GM23248 (cell line): ENCODE measurements at regions not wholly inside any gene's neighbourhood (a gene's known extent, or its start where the extent isn't known, plus 50 kb on each side); places are given as distances from the start of the nearest gene placed in this dataset.

Source experiments
- DNase-seq: peaks from one replicate; pipeline ENCODE4 v3.0.0-alpha.2; 2015
- H2AFZ ChIP-seq: fragments of 200-600 bp; sonication (generic); 2 replicates; pipeline ENCODE4 v1.6.1; 2016; ENCODE audit warnings: antibody characterized with exemption
- H3F3A ChIP-seq: fragments of 200-600 bp; sonication (generic); 2 replicates; pipeline ENCODE4 v1.6.1; 2016; ENCODE audit warnings: mild to moderate bottlenecking, antibody characterized with exemption, mixed run types; ENCODE audit not compliant: insufficient read depth
- H3K27ac ChIP-seq: fragments of 200-600 bp; sonication (generic); 2 replicates; pipeline ENCODE4 v1.5.1; 2016; ENCODE audit warnings: mild to moderate bottlenecking
- H3K27me3 ChIP-seq: fragments of 200-600 bp; sonication (generic); replicated peaks from 2 replicates; pipeline ENCODE4 v1.6.1; 2016; ENCODE audit warnings: mild to moderate bottlenecking; ENCODE audit not compliant: insufficient read depth
- H3K36me3 ChIP-seq: fragments of 200-600 bp; sonication (generic); 2 replicates; pipeline ENCODE4 v1.6.1; 2016; ENCODE audit warnings: low read depth, mild to moderate bottlenecking
- H3K4me1 ChIP-seq: fragments of 200-600 bp; sonication (generic); 2 replicates; pipeline ENCODE4 v1.6.1; 2016; ENCODE audit warnings: mild to moderate bottlenecking; ENCODE audit not compliant: insufficient read depth
- H3K4me2 ChIP-seq: fragments of 200-600 bp; sonication (generic); one replicate; pipeline ENCODE4 v1.6.1; 2016; ENCODE audit warnings: mild to moderate bottlenecking; ENCODE audit not compliant: unreplicated experiment
- H3K4me3 ChIP-seq: fragments of 200-600 bp; sonication (generic); 2 replicates; pipeline ENCODE4 v1.5.1; 2016; ENCODE audit warnings: mild to moderate bottlenecking
- H3K79me2 ChIP-seq: fragments of 200-600 bp; sonication (generic); 2 replicates; pipeline ENCODE4 v1.6.1; 2016; ENCODE audit warnings: mild to moderate bottlenecking; ENCODE audit not compliant: insufficient read depth
- H3K9ac ChIP-seq: fragments of 200-600 bp; sonication (generic); 2 replicates; pipeline ENCODE4 v1.6.1; 2016; ENCODE audit warnings: mild to moderate bottlenecking
- H3K9me2 ChIP-seq: fragments of 200-600 bp; sonication (generic); 2 replicates; pipeline ENCODE4 v1.6.1; 2016; ENCODE audit warnings: mixed run types, mild to moderate bottlenecking, moderate library complexity; ENCODE audit not compliant: insufficient read depth
- H3K9me3 ChIP-seq: fragments of 200-600 bp; sonication (generic); one replicate; pipeline ENCODE4 v1.6.1; 2017; ENCODE audit warnings: low read depth
- H4K20me1 ChIP-seq: fragments of 200-600 bp; sonication (generic); 2 replicates; pipeline ENCODE4 v1.6.0; 2016; ENCODE audit not compliant: insufficient read depth
- EZH2 ChIP-seq: fragments of 200-600 bp; sonication (generic); IDR thresholded peaks from 2 replicates; pipeline ENCODE4 v1.6.1; 2018; ENCODE audit warnings: antibody characterized with exemption, mild to moderate bottlenecking; ENCODE audit not compliant: insufficient read depth, poor library complexity, severe bottlenecking
- EZH2phosphoT487 ChIP-seq: fragments of 200-600 bp; sonication (generic); IDR thresholded peaks from 2 replicates; pipeline ENCODE4 v1.6.1; 2018; ENCODE audit warnings: antibody characterized with exemption, moderate library complexity, mild to moderate bottlenecking, low read depth; ENCODE audit not compliant: insufficient read depth
- WGBS, 2 experiments: methylation state at CpG; one replicate each; pipeline ENCODE4 v1.1.6; 2015 to 2017; ENCODE audit warnings: low lambda C conversion rate in 2 of 2, low coverage in 1 of 2; ENCODE audit errors: missing lambda C conversion rate in 2 of 2; 5-methylcytosine and 5-hydroxymethylcytosine counted together
- in situ Hi-C: fragments of 300-500 bp; cut with MboI; formaldehyde crosslinking; loops from 2 replicates; pipeline ENCODE4 v1.15.0; 2020

GRCh38 chr10:2867788-2868299 is 199.5 kb upstream of the PFKP start:
- H3K79me2 ChIP-seq, result no peaks in the 10 kb centered on the region

GRCh38 chr10:2866569-2866968 is 200.8 kb upstream of the PFKP start:
- Histone ChIP-seq H3K4me2 (no peak overlapping the region), H3K9me2 (no peaks in the 10 kb centered on the region), H3K79me2 (no peaks in the 10 kb centered on the region), H2AFZ (no peak overlapping the region), H3K9ac (no peak overlapping the region), H3F3A (no peaks in the 10 kb centered on the region), H3K4me1 (no peaks in the 10 kb centered on the region), H3K27ac (no peak overlapping the region), H3K27me3 (no peaks in the 10 kb centered on the region), H4K20me1 (no peaks in the 10 kb centered on the region), H3K9me3 (no peaks in the 10 kb centered on the region), H3K4me3 (no peak overlapping the region), H3K36me3 (no peaks in the 10 kb centered on the region)
- in situ Hi-C loops, result no loop called here
- 6 to 7% methylated on average over 5 of the region's 5 CpGs for WGBS, 2 experiments
- TF ChIP-seq EZH2 (no peak), EZH2phosphoT487 (no peak)
- DNase-seq, result no peak

More at GRCh38 chr10:2867788-2868299, 199.5 kb upstream of the PFKP start:
- Histone ChIP-seq H3K4me2 (no peak overlapping the region), H3F3A (no peaks in the 10 kb centered on the region), H3K36me3 (no peaks in the 10 kb centered on the region), H2AFZ (no peak overlapping the region), H3K9ac (no peak overlapping the region), H3K4me1 (no peaks in the 10 kb centered on the region), H3K27me3 (no peaks in the 10 kb centered on the region), H3K4me3 (no peak overlapping the region), H3K9me2 (no peaks in the 10 kb centered on the region), H3K9me3 (no peaks in the 10 kb centered on the region), H3K27ac (no peak overlapping the region), H4K20me1 (no peaks in the 10 kb centered on the region)
- no peak for DNase-seq
- TF ChIP-seq EZH2, result no peak
- TF ChIP-seq EZH2phosphoT487, result no peak
- in situ Hi-C loops, result no loop called here
- 44 to 46% methylated on average over 8 of the region's 8 CpGs for WGBS, 2 experiments

- in situ Hi-C loops, result no loop called here
- H4K20me1 ChIP-seq, result no peaks in the 10 kb centered on the region
Observed at GRCh38 chr10:2861632-2862210, 205.6 kb upstream of the PFKP start.

GRCh38 chr10:2858452-2858851 is 208.9 kb upstream of the PFKP start:
- Histone ChIP-seq H3K4me2 (no peak overlapping the region), H3K36me3 (no peaks in the 10 kb centered on the region), H3K27ac (no peak overlapping the region), H3K9ac (no peak overlapping the region), H2AFZ (no peak overlapping the region), H3K4me1 (no peaks in the 10 kb centered on the region), H3K9me3 (no peaks in the 10 kb centered on the region), H3K79me2 (no peaks in the 10 kb centered on the region), H3K27me3 (no peaks in the 10 kb centered on the region), H3K4me3 (no peak overlapping the region), H3K9me2 (no peaks in the 10 kb centered on the region), H3F3A (no peaks in the 10 kb centered on the region), H4K20me1 (no peaks in the 10 kb centered on the region)
- WGBS, 2 experiments, result 4 to 5% methylated on average over 2 of the region's 2 CpGs
- DNase-seq, result no peak
- no peak for TF ChIP-seq EZH2phosphoT487
- in situ Hi-C loops, result no loop called here

More at GRCh38 chr10:2861632-2862210, 205.6 kb upstream of the PFKP start:
- no peak overlapping the region for H3K9ac ChIP-seq
- WGBS, 2 experiments, result 19 to 30% methylated on average over 6 of the region's 6 CpGs
- H3K4me3 ChIP-seq, result no peak overlapping the region
- no peak for DNase-seq
- H2AFZ ChIP-seq, result no peak overlapping the region
- H3K27ac ChIP-seq, result no peak overlapping the region
- no peak for TF ChIP-seq EZH2
- TF ChIP-seq EZH2phosphoT487, result no peak
- H3F3A ChIP-seq, result no peaks in the 10 kb centered on the region
- H3K36me3 ChIP-seq, result no peaks in the 10 kb centered on the region
- H3K4me2 ChIP-seq, result no peak overlapping the region
- H3K9me2 ChIP-seq, result no peaks in the 10 kb centered on the region
- H3K27me3 ChIP-seq, result no peaks in the 10 kb centered on the region
- no peaks in the 10 kb centered on the region for H3K4me1 ChIP-seq
- no peaks in the 10 kb centered on the region for H3K9me3 ChIP-seq
- no peaks in the 10 kb centered on the region for H3K79me2 ChIP-seq

GRCh38 chr10:2856598-2856997 is 210.8 kb upstream of the PFKP start:
- H3F3A ChIP-seq, result no peaks in the 10 kb centered on the region
- no peaks in the 10 kb centered on the region for H3K9me3 ChIP-seq
- no peak overlapping the region for H3K27ac ChIP-seq
- H3K4me1 ChIP-seq, result no peaks in the 10 kb centered on the region
- H3K9me2 ChIP-seq, result no peaks in the 10 kb centered on the region
- in situ Hi-C loops, result no loop called here
- H2AFZ ChIP-seq, result no peak overlapping the region
- 36 to 46% methylated on average over 6 of the region's 6 CpGs for WGBS, 2 experiments
- H3K4me2 ChIP-seq, result no peak overlapping the region
- H3K4me3 ChIP-seq, result no peak overlapping the region
- H3K36me3 ChIP-seq, result no peaks in the 10 kb centered on the region
- H4K20me1 ChIP-seq, result no peaks in the 10 kb centered on the region
- TF ChIP-seq EZH2phosphoT487 (no peak), EZH2 (no peak)
- H3K27me3 ChIP-seq, result no peaks in the 10 kb centered on the region
- H3K79me2 ChIP-seq, result no peaks in the 10 kb centered on the region
- no peak for DNase-seq
- no peak overlapping the region for H3K9ac ChIP-seq
